GM18868 (cell line): ENCODE measurements at regions not wholly inside any gene's neighbourhood (a gene's known extent, or its start where the extent isn't known, plus 50 kb on each side); places are given as distances from the start of the nearest gene placed in this dataset.
"Not testable (repeated sequence)": the region's sequence is repeated elsewhere in the genome, so short reads cannot be mapped to it uniquely, and the experiment has no call there.

Experiments used
- ATAC-seq: cut with Tn5 transposase; IDR thresholded peaks from one replicate; pipeline ENCODE4 v1.9.1; 2021; ENCODE audit warnings: mild to moderate bottlenecking, moderate library complexity; ENCODE audit not compliant: unreplicated experiment

DNA sequence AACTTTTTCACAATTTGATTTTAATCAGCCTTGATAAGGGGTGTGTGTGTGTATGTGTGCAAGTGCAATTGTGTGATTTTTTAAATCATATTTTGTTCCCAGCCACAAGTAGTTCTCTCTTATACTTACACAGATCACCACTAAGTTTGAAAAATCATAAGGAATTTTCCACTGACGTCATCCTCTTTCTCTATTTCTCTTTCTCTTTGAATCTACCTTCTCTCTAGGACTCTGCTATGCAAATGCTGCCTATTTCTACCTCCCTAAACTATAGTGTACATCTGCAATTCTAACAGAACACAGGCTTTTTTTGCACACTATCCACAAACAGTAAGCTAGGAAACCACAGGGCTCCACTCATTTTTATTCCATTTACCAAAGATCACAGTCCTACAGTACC, 254.6 kb upstream of the CYLC2 start:
- ATAC-seq = no peak

- no peak for ATAC-seq
Measured at GRCh38 chr9:102728946-102729345, 266.2 kb upstream of the CYLC2 start.

GRCh38 chr9:102714184-102714583, 280.9 kb upstream of the CYLC2 start:
- ATAC-seq = no peak

- ATAC-seq = not testable (repeated sequence)
Measured at GRCh38 chr9:102712910-102713309, 282.2 kb upstream of the CYLC2 start.

DNA sequence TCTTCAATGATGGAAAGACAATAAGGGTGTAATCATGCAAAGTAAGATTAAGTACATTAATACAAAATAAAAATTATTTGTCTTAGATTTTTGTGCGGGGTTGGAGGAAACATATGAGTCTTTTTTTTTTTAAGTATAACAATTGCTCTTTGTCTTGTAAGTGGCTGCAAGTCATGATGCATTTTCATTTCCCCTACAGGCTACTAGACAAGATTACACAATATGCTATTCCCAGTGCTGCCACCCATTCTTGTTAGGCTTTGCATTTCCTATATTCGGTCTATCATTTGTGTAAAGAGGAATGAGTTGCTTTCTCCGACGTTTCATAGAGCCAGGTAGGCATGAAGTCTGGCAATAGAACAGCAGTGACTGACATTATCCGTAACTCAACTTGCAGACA, 294.2 kb upstream of the CYLC2 start:
- ATAC-seq = no peak

- no peak for ATAC-seq
Measured at GRCh38 chr9:102669220-102669619, 325.9 kb upstream of the CYLC2 start.

- ATAC-seq = no peak
Measured at GRCh38 chr9:102652471-102652870, 342.7 kb upstream of the CYLC2 start.

DNA sequence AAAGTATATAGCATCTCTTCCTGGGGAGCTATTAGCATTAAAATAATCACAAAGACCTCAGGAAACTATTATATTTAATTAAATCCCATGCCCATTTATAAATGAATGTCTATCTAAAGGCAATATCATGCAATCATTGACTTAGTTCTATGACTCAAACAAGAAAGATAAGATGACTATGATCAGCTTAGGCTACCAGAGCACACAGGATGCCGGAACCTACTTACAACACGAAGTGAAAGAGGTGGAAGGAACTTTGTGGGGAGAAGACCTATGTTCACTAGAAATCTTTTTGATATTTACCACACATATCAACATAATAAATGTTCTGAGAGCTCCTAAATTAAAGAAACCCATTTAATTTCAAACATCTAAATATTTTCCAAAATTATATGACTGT, 344.2 kb upstream of the CYLC2 start:
- no peak for ATAC-seq

DNA sequence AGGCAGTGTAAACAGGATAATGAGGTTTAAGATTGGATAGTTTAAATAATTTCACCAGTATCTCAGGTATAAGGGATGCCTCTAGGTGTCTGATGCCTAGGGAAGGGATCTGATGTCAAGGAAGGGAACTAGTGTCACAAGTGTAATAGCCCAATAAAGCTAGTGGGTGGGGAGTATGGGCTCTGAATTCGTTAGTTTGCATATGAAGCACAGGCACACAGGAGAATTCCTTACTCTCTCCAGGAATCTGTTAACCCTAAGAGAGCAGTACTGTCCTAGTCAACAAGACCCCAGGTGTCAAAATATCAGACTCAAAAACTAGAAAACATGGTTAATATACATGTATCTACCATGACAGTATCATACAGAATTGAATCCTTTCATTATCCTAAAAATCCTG, 352.5 kb upstream of the CYLC2 start:
- no peak for ATAC-seq

- peak; percentile 69 for ATAC-seq
Measured at GRCh38 chr9:102631559-102631958, 363.6 kb upstream of the CYLC2 start.

DNA sequence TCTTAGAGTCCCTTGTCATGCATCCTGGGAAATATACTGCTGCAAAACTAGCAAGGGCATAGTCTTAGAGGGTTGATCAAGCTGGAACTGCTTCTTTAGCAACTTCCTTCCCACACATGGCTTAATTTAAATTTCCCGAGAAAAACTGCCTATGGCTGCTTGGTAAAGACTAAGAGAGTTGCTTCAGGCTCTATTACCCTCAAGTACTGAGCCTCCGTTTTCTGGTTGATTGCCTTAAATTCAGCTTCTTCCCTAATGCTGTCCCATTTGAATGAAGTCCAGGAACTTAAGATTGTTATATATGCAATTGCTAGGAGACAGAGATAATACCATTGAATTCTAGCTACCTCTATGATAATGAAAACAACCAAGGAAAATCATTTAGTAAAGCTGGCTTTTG, 385.7 kb upstream of the CYLC2 start:
- no peak for ATAC-seq

DNA sequence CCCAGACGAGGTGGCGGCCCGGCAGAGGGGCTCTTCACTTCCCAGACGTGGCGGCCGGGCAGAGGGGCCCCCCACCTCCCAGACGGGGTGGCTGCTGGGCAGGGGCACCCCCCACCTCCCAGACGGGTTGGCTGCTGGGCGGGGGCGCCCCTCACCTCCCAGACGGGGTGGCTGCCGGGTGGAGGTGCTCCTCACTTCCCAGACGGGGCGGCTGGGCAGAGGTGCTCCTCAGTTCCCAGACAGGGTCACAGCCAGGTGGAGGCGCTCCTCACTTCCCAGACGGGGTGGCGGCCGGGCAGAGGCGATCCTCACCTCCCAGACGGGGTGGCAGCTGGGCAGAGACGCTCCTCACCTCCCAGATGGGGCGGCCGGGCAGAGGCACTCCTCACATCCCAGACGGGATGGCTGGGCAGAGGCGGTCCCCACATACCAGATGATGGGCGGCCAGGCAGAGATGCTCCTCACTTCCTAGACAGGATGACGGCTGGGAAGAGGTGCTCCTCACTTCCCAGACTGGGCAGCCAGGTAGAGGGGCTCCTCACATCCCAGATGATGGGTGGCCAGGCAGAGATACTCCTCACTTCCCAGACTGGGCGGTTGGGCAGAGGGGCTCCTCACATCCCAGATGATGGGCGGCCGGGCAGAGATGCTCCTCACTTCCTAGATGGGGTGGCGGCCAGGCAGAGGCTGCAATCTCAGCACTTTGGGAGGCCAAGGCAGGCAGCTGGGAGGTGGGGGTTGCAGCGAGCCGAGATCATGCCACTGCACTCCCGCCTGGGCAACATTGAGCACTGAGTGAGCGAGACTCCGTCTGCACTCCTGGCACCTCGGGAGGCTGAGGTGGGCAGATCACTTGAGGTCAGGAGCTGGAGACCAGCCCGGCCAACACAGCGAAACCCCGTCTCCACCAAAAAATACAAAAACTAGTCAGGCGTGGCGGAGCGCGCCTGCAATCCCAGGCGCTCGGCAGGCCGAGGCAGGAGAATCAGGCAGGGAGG, 391.6 kb upstream of the CYLC2 start:
- ATAC-seq = not testable (repeated sequence)

DNA sequence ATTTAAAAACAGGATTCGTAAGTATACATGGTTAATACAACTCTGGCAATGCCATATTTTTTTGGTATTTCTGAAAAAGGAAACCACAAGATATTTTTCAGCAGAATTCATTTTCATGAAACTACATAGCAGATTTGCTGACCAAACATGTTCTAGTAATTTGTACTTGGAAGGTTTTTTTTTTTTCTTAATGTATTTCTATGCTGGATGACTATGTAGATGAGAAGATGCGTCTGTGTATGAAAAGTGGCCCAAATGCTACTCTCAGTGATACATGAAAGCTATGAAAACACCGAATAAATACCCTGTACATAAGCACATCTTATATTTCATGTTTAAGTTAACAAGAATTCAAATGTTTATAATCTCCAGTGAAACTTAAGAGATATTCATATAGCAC, 400.9 kb upstream of the CYLC2 start:
- ATAC-seq = no peak

- ATAC-seq = no peak
Measured at GRCh38 chr9:102587281-102587680, 407.9 kb upstream of the CYLC2 start.

DNA sequence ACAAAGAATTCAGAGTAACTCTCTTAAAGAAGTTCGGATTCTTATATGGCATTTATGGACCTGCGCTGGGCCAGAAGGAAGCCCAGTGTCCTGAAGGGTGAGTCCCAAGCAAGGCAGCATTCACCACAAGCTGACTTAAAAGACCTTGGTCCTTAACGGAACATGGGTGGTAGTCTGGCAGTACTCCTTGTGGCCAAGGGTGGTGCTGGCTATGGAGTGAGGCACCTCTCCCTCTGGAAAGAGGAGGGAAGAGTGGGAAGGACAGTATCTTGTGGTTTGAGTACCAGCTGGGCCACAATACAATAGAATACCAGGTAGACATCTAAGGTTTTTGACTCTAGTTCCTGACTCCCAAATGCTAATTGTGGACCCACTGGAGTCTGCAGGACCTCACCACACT, 425.7 kb upstream of the CYLC2 start:
- no peak for ATAC-seq

DNA sequence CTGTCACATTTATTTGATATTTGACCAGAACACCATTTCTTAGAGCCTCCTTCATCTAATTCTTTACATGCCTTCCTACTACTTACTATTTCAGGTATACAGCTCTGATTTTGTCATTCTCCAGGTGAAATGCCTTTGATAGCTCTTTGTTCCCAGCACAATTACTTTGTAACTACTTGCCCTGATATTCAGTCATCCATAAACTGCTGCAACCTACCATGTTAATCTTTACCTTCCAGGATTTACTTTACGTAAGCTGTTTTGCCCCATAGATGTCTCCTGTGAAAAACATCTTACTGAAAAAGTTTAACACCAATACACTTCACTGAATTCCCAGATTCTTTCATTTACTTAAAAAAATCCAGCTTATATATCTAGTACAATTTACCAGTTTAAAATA, 443.8 kb upstream of the CYLC2 start:
- no peak for ATAC-seq

GRCh38 chr9:102550886-102551285, 444.2 kb upstream of the CYLC2 start:
- no peak for ATAC-seq

- no peak for ATAC-seq
Measured at GRCh38 chr9:102550266-102550665, 444.9 kb upstream of the CYLC2 start.

DNA sequence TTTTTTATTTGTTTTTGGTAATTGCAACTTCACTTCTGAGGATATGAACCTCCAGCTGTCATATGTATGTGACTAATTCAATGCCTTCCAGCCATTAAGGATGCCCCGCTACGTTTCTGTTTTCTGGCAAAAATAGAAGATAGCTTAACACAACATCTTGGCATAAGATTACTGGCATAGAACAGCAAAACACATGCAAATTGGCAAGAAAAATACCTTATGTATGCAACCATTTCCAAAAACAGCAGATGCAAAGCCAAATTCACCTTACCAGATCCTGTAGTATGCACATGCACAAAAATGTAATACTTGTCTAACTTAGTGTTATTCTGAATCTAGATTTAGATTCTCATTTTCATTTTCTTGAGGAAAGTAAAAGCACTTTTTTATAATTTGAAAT, 461.1 kb upstream of the CYLC2 start:
- no peak for ATAC-seq

DNA sequence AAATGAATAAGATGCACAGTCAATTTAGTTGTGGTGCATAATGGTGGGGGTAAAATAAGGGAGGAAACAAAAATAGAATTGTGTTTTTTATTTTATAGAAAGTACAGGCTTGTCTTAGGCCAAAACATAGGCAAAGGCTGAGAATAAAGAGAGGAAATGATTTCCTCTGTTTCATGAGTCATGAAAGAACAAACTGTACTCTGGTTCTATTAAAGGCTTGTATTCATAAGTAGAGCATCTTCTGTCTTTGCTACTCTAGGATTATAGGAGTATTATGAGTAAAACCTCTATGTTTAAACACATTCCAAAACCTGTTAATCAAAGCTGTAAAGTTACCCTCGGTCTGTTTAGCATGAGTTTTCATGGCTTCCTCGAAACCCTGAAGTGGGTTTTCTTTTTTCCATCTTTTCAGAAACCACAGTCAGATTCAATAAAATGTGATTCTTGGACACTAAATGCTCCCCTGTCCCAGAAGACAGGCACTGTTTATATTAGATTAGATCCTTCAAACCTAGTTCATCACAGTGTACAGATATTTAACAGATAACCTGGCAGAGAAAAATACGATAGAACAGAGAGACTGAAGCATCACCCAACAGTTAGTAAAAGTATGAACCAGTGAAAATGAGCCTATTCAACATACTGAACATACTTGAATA, 473.9 kb upstream of the CYLC2 start:
- ATAC-seq = no peak

GRCh38 chr9:102519423-102519822, 475.7 kb upstream of the CYLC2 start:
- ATAC-seq = no peak

DNA sequence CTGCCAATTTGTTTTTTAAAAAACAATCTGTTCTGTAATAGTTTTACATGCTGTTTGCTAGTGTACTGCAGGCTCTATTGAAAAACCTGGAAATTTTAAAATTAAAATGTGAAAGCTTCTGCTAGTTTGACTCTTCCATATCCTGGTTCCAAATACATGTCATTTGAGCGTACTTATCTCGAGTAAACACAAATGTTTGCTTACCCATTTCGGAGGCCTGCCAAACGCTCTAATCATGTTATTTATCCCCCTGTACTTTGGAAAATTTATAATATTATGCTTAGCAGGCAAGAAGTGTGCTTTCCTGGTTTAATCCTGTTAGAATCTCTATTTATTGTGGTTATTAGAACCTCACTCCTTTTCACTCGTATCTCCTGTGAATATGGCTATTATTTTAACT, 476.8 kb upstream of the CYLC2 start:
- no peak for ATAC-seq
